Hematopoietic multipotent progenitor cell treated with erythropoietin and hydrocortisone succinate and interleukin-3 and kit ligand, for 15 days (in vitro differentiated cells): ENCODE measurements at regions not wholly inside any gene's neighbourhood (a gene's known extent, or its start where the extent isn't known, plus 50 kb on each side); places are given as distances from the start of the nearest gene placed in this dataset.

Experiments used
- DNase-seq: peaks from one replicate; pipeline ENCODE4 v3.0.0-alpha.2; 2015; ENCODE audit warnings: low spot score

- no peak for DNase-seq
These were observed 269.6 kb upstream of the PLXNA2 start for GRCh38 chr1:208513799-208514198.

GRCh38 chr1:208515129-208515528, 270.9 kb upstream of the PLXNA2 start:
- no peak for DNase-seq

- no peak for DNase-seq
These were observed 272.6 kb upstream of the PLXNA2 start for GRCh38 chr1:208516780-208517179.

- DNase-seq: no peak
These were observed 276.4 kb upstream of the PLXNA2 start for GRCh38 chr1:208520438-208521099.

- DNase-seq: no peak
These were observed 277.4 kb upstream of the PLXNA2 start for GRCh38 chr1:208521534-208521933.

- no peak for DNase-seq
These were observed 278.8 kb upstream of the PLXNA2 start for GRCh38 chr1:208523007-208523406.

- no peak for DNase-seq
These were observed 280.2 kb upstream of the PLXNA2 start for GRCh38 chr1:208524376-208524775.

- no peak for DNase-seq
These were observed 280.7 kb upstream of the PLXNA2 start for GRCh38 chr1:208524925-208525324.

- no peak for DNase-seq
These were observed 281.2 kb upstream of the PLXNA2 start for GRCh38 chr1:208525417-208525816.

GRCh38 chr1:208526613-208527125, 282.5 kb upstream of the PLXNA2 start:
- no peak for DNase-seq

GRCh38 chr1:208527156-208527555, 283.0 kb upstream of the PLXNA2 start:
- DNase-seq: no peak

GRCh38 chr1:208528578-208529240, 284.5 kb upstream of the PLXNA2 start:
- DNase-seq: no peak

- DNase-seq: no peak
These were observed 287.0 kb upstream of the PLXNA2 start for GRCh38 chr1:208531003-208531750.

GRCh38 chr1:208533746-208534598, 289.8 kb upstream of the PLXNA2 start:
- DNase-seq: no peak

GRCh38 chr1:208534599-208534897, 290.4 kb upstream of the PLXNA2 start:
- no peak for DNase-seq

GRCh38 chr1:208534979-208535378, 290.8 kb upstream of the PLXNA2 start:
- no peak for DNase-seq

- DNase-seq: no peak
These were observed 291.3 kb upstream of the PLXNA2 start for GRCh38 chr1:208535511-208535910.

- no peak for DNase-seq
These were observed 292.0 kb upstream of the PLXNA2 start for GRCh38 chr1:208536212-208536611.

GRCh38 chr1:208537198-208537597, 293.0 kb upstream of the PLXNA2 start:
- no peak for DNase-seq

- DNase-seq: no peak
These were observed 293.9 kb upstream of the PLXNA2 start for GRCh38 chr1:208538078-208538477.

GRCh38 chr1:208538587-208538986, 294.4 kb upstream of the PLXNA2 start:
- no peak for DNase-seq

- DNase-seq: no peak
These were observed 296.5 kb upstream of the PLXNA2 start for GRCh38 chr1:208540724-208541123.
